K562 (cell line): ENCODE measurements at regions not wholly inside any gene's neighbourhood (a gene's known extent, or its start where the extent isn't known, plus 50 kb on each side); places are given as distances from the start of the nearest gene placed in this dataset.

ENCODE experiments used
- EZH2 ChIP-seq: IDR thresholded peaks from 2 replicates; pipeline ENCODE4 v1.6.1; 2012; ENCODE audit warnings: low read depth, mild to moderate bottlenecking, inconsistent platforms, low read length, borderline replicate concordance
- HNRNPUL1 ChIP-seq: fragments of 200-400 bp; formaldehyde crosslinking; IDR thresholded peaks from 2 replicates; pipeline ENCODE4 v1.6.1; 2017; ENCODE audit warnings: low read length
- ZNF12 ChIP-seq: sonication (generic); formaldehyde crosslinking; IDR thresholded peaks from 2 replicates; pipeline ENCODE4 v1.4.0; 2020; ENCODE audit warnings: mild to moderate bottlenecking, missing genetic modification reagents
- TF ChIP-seq, protein P1 (sequence below), 2 experiments: fragments of 450-650 bp in 1 of 2; sonication (generic) in 1 of 2; formaldehyde crosslinking; conservative IDR thresholded peaks; 2 replicates each; pipeline versions ENCODE4 v1.4.0 to v1.8.1; 2020 to 2022; ENCODE audit warnings: mild to moderate bottlenecking in 1 of 2, missing genetic modification reagents in 1 of 2
- TF ChIP-seq, protein P2 (sequence below), 3 experiments: IDR thresholded peaks in 2 of 3; conservative IDR thresholded peaks in 1 of 3; 2 replicates each; pipeline ENCODE4 v1.5.1; 2011 to 2012; ENCODE audit warnings: low read length in 3 of 3, mild to moderate bottlenecking in 3 of 3, control low read depth in 2 of 3, improper control_type of control experiment in 1 of 3, inconsistent platforms in 1 of 3, low read depth in 1 of 3, mixed read lengths in 1 of 3, moderate library complexity in 1 of 3; ENCODE audit not compliant: insufficient read depth in 2 of 3

DNA sequence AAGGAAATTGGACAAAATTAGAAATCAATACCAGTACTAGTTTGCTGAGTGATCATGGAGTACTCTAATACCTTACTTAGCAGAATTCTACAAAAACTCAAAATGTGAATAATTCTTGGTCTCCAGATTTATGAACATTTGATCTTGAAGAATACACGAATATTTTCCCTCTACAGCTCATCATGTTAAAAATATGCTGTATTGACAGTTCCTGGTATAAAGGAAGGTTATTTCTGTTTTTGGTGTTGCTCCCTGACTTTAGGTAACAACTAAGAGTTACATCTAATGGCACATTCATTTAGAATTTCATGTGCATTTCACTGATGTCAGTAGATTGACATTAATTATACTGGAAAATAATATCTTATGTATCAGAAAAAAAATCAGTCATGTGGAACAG is 479.2 kb upstream of the PKDCC start:
- TF ChIP-seq, protein P1, sequence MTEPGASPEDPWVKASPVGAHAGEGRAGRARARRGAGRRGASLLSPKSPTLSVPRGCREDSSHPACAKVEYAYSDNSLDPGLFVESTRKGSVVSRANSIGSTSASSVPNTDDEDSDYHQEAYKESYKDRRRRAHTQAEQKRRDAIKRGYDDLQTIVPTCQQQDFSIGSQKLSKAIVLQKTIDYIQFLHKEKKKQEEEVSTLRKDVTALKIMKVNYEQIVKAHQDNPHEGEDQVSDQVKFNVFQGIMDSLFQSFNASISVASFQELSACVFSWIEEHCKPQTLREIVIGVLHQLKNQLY (CRISPR knock-in tag; conservative IDR thresholded peaks at IDR 0.05) = no peak
- TF ChIP-seq, protein P2, sequence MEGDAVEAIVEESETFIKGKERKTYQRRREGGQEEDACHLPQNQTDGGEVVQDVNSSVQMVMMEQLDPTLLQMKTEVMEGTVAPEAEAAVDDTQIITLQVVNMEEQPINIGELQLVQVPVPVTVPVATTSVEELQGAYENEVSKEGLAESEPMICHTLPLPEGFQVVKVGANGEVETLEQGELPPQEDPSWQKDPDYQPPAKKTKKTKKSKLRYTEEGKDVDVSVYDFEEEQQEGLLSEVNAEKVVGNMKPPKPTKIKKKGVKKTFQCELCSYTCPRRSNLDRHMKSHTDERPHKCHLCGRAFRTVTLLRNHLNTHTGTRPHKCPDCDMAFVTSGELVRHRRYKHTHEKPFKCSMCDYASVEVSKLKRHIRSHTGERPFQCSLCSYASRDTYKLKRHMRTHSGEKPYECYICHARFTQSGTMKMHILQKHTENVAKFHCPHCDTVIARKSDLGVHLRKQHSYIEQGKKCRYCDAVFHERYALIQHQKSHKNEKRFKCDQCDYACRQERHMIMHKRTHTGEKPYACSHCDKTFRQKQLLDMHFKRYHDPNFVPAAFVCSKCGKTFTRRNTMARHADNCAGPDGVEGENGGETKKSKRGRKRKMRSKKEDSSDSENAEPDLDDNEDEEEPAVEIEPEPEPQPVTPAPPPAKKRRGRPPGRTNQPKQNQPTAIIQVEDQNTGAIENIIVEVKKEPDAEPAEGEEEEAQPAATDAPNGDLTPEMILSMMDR (IDR thresholded peaks at IDR 0.05 in 2 of 3, conservative IDR thresholded peaks at IDR 0.05 in 1 of 3; ENCODE audit: insufficient read depth in 2 of 3, low read depth in 1 of 3, low read length in 3 of 3) = no peak
- TF ChIP-seq ZNF12 (CRISPR knock-in tag) = no peak
- no peak for TF ChIP-seq EZH2
- TF ChIP-seq HNRNPUL1 = no peak
